K562 (cell line): ENCODE measurements at regions not wholly inside any gene's neighbourhood (a gene's known extent, or its start where the extent isn't known, plus 50 kb on each side); places are given as distances from the start of the nearest gene placed in this dataset.

ENCODE experiments used
- ATAC-seq: fragments of 200-7000 bp; cut with Tn5 transposase; 3 replicates; pipeline ENCODE4 v1.9.1; 2020; ENCODE audit warnings: moderate library complexity
- BruUV-seq: library from RNA; stranded (reverse); fragments of 400-500 nt; replicated peaks from 2 replicates; lab custom pipeline; 2021; lab: Mats Ljungman, UMichigan
- CTCF ChIA-PET: fragments of 300-600 bp; formaldehyde crosslinking; extraction: SDS; loops from one replicate; lab custom pipeline; 2021; ENCODE audit warnings: low intra/inter-chr PET ratio; lab: Yijun Ruan, JAX
- POLR2A ChIA-PET: fragments of 300-600, 350-650 bp; sonication (Branson Sonifier 250); formaldehyde crosslinking; extraction: SDS; loops from one replicate; lab custom pipeline; 2021; ENCODE audit warnings: antibody characterized with exemption, inconsistent platforms; lab: Yijun Ruan, JAX
- DNase-seq, 4 experiments: peaks; one replicate each; pipeline versions ENCODE4 v3.0.0 to v3.0.0-alpha.2; 2011 to 2018; ENCODE audit warnings: low spot score in 3 of 4, mixed read lengths in 3 of 4; ENCODE audit errors: extremely low read depth in 1 of 4
- FAIRE-seq: peaks from 2 replicates; lab custom pipeline; 2011; peaks lifted over from hg19 to GRCh38; lab: Jason Lieb, UNC
- H2AFZ ChIP-seq: 2 replicates; pipeline ENCODE4 v1.6.0; 2011; ENCODE audit warnings: low read depth, low read length, control low read depth, inconsistent platforms
- H3K27ac ChIP-seq: fragments of 200-600 bp; 3 replicates; pipeline ENCODE4 v1.8.0; 2011; ENCODE audit warnings: low read depth, mild to moderate bottlenecking, control low read depth, inconsistent platforms, low read length, moderate library complexity, mixed read lengths; ENCODE audit errors: extremely low read depth
- H3K27me3 ChIP-seq, 2 experiments: fragments of 300-600 bp in 1 of 2; 2 replicates in 1 of 2; 3 replicates in 1 of 2; pipeline versions ENCODE4 v1.6.0 to v1.8.0; 2011; ENCODE audit warnings: inconsistent platforms in 2 of 2, low read length in 2 of 2, mild to moderate bottlenecking in 1 of 2, mixed read lengths in 1 of 2, moderate library complexity in 1 of 2; ENCODE audit not compliant: control insufficient read depth in 2 of 2, insufficient read depth in 2 of 2
- H3K36me3 ChIP-seq: fragments of 300-600 bp; 3 replicates; pipeline ENCODE4 v1.8.0; 2011; ENCODE audit warnings: mild to moderate bottlenecking, low read length, inconsistent platforms; ENCODE audit not compliant: control insufficient read depth, insufficient read depth
- H3K4me1 ChIP-seq, 2 experiments: fragments of 200-600 bp in 1 of 2; replicated peaks in 1 of 2; 2 replicates in 1 of 2; 3 replicates in 1 of 2; pipeline versions ENCODE4 v1.5.1 to v1.8.0; 2011; ENCODE audit warnings: inconsistent platforms in 2 of 2, low read length in 2 of 2, mild to moderate bottlenecking in 1 of 2, mixed read lengths in 1 of 2, moderate library complexity in 1 of 2; ENCODE audit not compliant: control insufficient read depth in 2 of 2, insufficient read depth in 2 of 2
- H3K4me2 ChIP-seq: 2 replicates; pipeline ENCODE4 v1.6.1; 2011; ENCODE audit warnings: low read length, control low read depth, inconsistent platforms, mixed read lengths; ENCODE audit not compliant: insufficient read depth
- H3K4me3 ChIP-seq: fragments of 200-600 bp; sonication (generic), shearing (Covaris generic); 2 replicates; pipeline ENCODE4 v1.5.1; 2016; ENCODE audit warnings: control low read depth, inconsistent platforms
- H3K79me2 ChIP-seq: fragments of 200-600 bp; 3 replicates; pipeline ENCODE4 v1.8.0; 2011; ENCODE audit warnings: low read length, inconsistent platforms; ENCODE audit not compliant: control insufficient read depth, insufficient read depth
- H3K9ac ChIP-seq, 2 experiments: 2 replicates each; pipeline versions ENCODE4 v1.6.0 to v1.6.1; 2011; ENCODE audit warnings: low read depth in 2 of 2, low read length in 2 of 2, control low read depth in 1 of 2, inconsistent platforms in 1 of 2, mild to moderate bottlenecking in 1 of 2, mixed read lengths in 1 of 2; ENCODE audit not compliant: insufficient read depth in 1 of 2
- H3K9me1 ChIP-seq: one replicate; pipeline ENCODE4 v1.6.0; 2011; ENCODE audit warnings: inconsistent platforms, mild to moderate bottlenecking, low read length, moderate library complexity; ENCODE audit not compliant: control insufficient read depth, insufficient read depth
- H3K9me3 ChIP-seq: replicated peaks from 2 replicates; pipeline ENCODE4 v1.5.1; 2011; ENCODE audit warnings: low read depth, low read length, inconsistent platforms; ENCODE audit not compliant: control insufficient read depth, insufficient read depth
- H4K20me1 ChIP-seq: replicated peaks from 2 replicates; pipeline ENCODE4 v1.6.1; 2011; ENCODE audit warnings: low read length, inconsistent platforms, mixed read lengths; ENCODE audit not compliant: control insufficient read depth, insufficient read depth
- BRCA1 ChIP-seq, 2 experiments: fragments of 450-650 bp in 1 of 2; sonication (generic) in 1 of 2; formaldehyde crosslinking in 1 of 2; IDR thresholded peaks; 2 replicates each; pipeline versions ENCODE4 v1.5.0 to v1.6.1; 2017 to 2020; ENCODE audit warnings: mild to moderate bottlenecking in 1 of 2, missing genetic modification reagents in 1 of 2
- CAMTA2 ChIP-seq: fragments of 250-450 bp; sonication (Bioruptor Pico); conservative IDR thresholded peaks from 2 replicates; pipeline ENCODE4 v1.5.1; 2022
- CBX1 ChIP-seq: sonication (generic); IDR thresholded peaks from 2 replicates; pipeline ENCODE4 v1.6.1; 2016; ENCODE audit warnings: antibody characterized with exemption, low read depth, mild to moderate bottlenecking
- CBX3 ChIP-seq, 2 experiments: IDR thresholded peaks; 1 replicate in 1 of 2; 2 replicates in 1 of 2; pipeline ENCODE4 v1.6.1; 2012; ENCODE audit warnings: inconsistent platforms in 2 of 2, low read length in 2 of 2, borderline replicate concordance in 1 of 2, control low read depth in 1 of 2
- DACH1 ChIP-seq: fragments of 450-650 bp; IDR thresholded peaks from 2 replicates; pipeline ENCODE4 v1.6.1; 2018; ENCODE audit not compliant: partially characterized antibody
- EP300 ChIP-seq: IDR thresholded peaks from 2 replicates; pipeline ENCODE4 v1.6.1; 2012; ENCODE audit warnings: low read length, improper control_type of control experiment
- HMG20A ChIP-seq: fragments of 450-650 bp; formaldehyde crosslinking; conservative IDR thresholded peaks from 2 replicates; pipeline ENCODE4 v1.4.0; 2020; ENCODE audit warnings: mild to moderate bottlenecking, mixed read lengths
- LCOR ChIP-seq: sonication (generic); formaldehyde crosslinking; IDR thresholded peaks from 2 replicates; pipeline ENCODE4 v1.8.0; 2022; ENCODE audit warnings: mild to moderate bottlenecking, missing genetic modification reagents
- NFIX ChIP-seq: fragments of 250-450 bp; sonication (Bioruptor Pico); IDR thresholded peaks from 2 replicates; pipeline ENCODE4 v1.4.0; 2020; ENCODE audit warnings: low read depth, mild to moderate bottlenecking, moderate library complexity
- RBM22 ChIP-seq: fragments of 200-400 bp; formaldehyde crosslinking; IDR thresholded peaks from 2 replicates; pipeline ENCODE4 v1.6.1; 2018; ENCODE audit warnings: low read length, low read depth; ENCODE audit not compliant: poor library complexity, severe bottlenecking
- SP1 ChIP-seq: sonication (generic); formaldehyde crosslinking; IDR thresholded peaks from 2 replicates; pipeline ENCODE4 v1.8.1; 2022; ENCODE audit warnings: mild to moderate bottlenecking, missing genetic modification reagents
- SUPT5H ChIP-seq: fragments of 450-650 bp; IDR thresholded peaks from 2 replicates; pipeline ENCODE4 v1.6.1; 2016
- ZNF133 ChIP-seq: fragments of 250-450 bp; sonication (Bioruptor Pico); IDR thresholded peaks from 2 replicates; pipeline ENCODE4 v1.4.0; 2020; ENCODE audit warnings: mild to moderate bottlenecking
- ZNF282 ChIP-seq: sonication (generic); formaldehyde crosslinking; IDR thresholded peaks from 2 replicates; pipeline ENCODE4 v1.8.1; 2023; ENCODE audit warnings: missing genetic modification reagents
- ZNF41 ChIP-seq: fragments of 250-450 bp; sonication (Bioruptor Pico); conservative IDR thresholded peaks from 2 replicates; pipeline ENCODE4 v1.4.0; 2020; ENCODE audit warnings: mild to moderate bottlenecking
- ZNF668 ChIP-seq: fragments of 250-450 bp; sonication (Bioruptor Pico); IDR thresholded peaks from 2 replicates; pipeline ENCODE4 v1.8.0; 2022; ENCODE audit warnings: mild to moderate bottlenecking, inconsistent platforms
- ZNF785 ChIP-seq: fragments of 250-450 bp; sonication (Bioruptor Pico); IDR thresholded peaks from 2 replicates; pipeline ENCODE4 v1.4.0; 2020; ENCODE audit warnings: mild to moderate bottlenecking
- WGBS: fragments of 100-300 bp; shearing (Covaris generic); methylation state at CpG from one replicate; pipeline ENCODE4 v1.1.6; 2016; ENCODE audit warnings: low coverage, mixed read lengths; ENCODE audit not compliant: insufficient coverage; ENCODE audit errors: missing lambda C conversion rate; 5-methylcytosine and 5-hydroxymethylcytosine counted together
- in situ Hi-C: fragments of 300-500 bp; cut with MboI; formaldehyde crosslinking; loops from 4 replicates; pipeline ENCODE4 v1.15.0; 2018; ENCODE audit warnings: inconsistent platforms, mixed read lengths
- intact Hi-C: fragments of 100-400 bp; cut with micrococcal nuclease; formaldehyde crosslinking; loops from 2 replicates; pipeline ENCODE4 v1.14.2; 2022
- TF ChIP-seq, protein P1 (sequence below): fragments of 450-650 bp; IDR thresholded peaks from 2 replicates; pipeline ENCODE4 v1.6.1; 2016; ENCODE audit warnings: antibody characterized with exemption
- TF ChIP-seq, protein P2 (sequence below): fragments of 450-650 bp; IDR thresholded peaks from 2 replicates; pipeline ENCODE4 v1.6.1; 2017; ENCODE audit warnings: antibody characterized with exemption

- TF ChIP-seq, protein P1, sequence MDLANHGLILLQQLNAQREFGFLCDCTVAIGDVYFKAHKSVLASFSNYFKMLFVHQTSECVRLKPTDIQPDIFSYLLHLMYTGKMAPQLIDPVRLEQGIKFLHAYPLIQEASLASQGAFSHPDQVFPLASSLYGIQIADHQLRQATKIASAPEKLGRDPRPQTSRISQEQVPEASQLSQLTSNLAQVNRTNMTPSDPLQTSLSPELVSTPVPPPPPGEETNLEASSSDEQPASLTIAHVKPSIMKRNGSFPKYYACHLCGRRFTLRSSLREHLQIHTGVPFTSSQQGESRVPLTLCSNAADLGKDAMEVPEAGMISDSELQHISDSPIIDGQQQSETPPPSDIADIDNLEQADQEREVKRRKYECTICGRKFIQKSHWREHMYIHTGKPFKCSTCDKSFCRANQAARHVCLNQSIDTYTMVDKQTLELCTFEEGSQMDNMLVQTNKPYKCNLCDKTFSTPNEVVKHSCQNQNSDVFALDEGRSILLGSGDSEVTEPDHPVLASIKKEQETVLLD: no peak
- no peak for TF ChIP-seq NFIX
- no peak for TF ChIP-seq RBM22
- TF ChIP-seq ZNF785: no peak
- TF ChIP-seq HMG20A: no peak
- TF ChIP-seq CAMTA2 (CRISPR knock-in tag): no peak
- TF ChIP-seq, protein P2, sequence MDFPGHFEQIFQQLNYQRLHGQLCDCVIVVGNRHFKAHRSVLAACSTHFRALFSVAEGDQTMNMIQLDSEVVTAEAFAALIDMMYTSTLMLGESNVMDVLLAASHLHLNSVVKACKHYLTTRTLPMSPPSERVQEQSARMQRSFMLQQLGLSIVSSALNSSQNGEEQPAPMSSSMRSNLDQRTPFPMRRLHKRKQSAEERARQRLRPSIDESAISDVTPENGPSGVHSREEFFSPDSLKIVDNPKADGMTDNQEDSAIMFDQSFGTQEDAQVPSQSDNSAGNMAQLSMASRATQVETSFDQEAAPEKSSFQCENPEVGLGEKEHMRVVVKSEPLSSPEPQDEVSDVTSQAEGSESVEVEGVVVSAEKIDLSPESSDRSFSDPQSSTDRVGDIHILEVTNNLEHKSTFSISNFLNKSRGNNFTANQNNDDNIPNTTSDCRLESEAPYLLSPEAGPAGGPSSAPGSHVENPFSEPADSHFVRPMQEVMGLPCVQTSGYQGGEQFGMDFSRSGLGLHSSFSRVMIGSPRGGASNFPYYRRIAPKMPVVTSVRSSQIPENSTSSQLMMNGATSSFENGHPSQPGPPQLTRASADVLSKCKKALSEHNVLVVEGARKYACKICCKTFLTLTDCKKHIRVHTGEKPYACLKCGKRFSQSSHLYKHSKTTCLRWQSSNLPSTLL: no peak
- TF ChIP-seq LCOR: no peak
- no peak for TF ChIP-seq ZNF41 (CRISPR knock-in tag)
- TF ChIP-seq EP300: no peak
- no peak for TF ChIP-seq ZNF282
- no peak for TF ChIP-seq ZNF668 (CRISPR knock-in tag)
- TF ChIP-seq CBX1: no peak
- TF ChIP-seq CBX3 (IDR thresholded peaks at IDR 0.05; ENCODE audit: borderline replicate concordance in 1 of 2, low read length in 2 of 2): no peak
- TF ChIP-seq SP1 (CRISPR knock-in tag): no peak
- TF ChIP-seq SUPT5H: no peak
- TF ChIP-seq DACH1: no peak
- TF ChIP-seq BRCA1 (IDR thresholded peaks at IDR 0.05): no peak
- TF ChIP-seq BRCA1 (CRISPR knock-in tag; IDR thresholded peaks at IDR 0.05): no peak
- no peak for TF ChIP-seq ZNF133
- intact Hi-C loops (no loop called here), in situ Hi-C loops (no loop called here)
- no peaks in the 10 kb centered on the region for H3K27me3 ChIP-seq
- H3K4me3 ChIP-seq: no peak overlapping the region
- H3K9me1 ChIP-seq: no peaks in the 10 kb centered on the region
- no peak for ATAC-seq
- no peak overlapping the region for H3K4me2 ChIP-seq
- no peaks in the 10 kb centered on the region for H4K20me1 ChIP-seq
- 1% methylated on average over 5 of the region's 5 CpGs for WGBS
- no peak for DNase-seq
- no peaks in the 10 kb centered on the region for H3K4me1 ChIP-seq
- CTCF ChIA-PET: no interaction called here
- POLR2A ChIA-PET: interaction anchor here (0.8 kb wide), 1 partner anchor 30 kb away, joined by 3 read pairs; no protein-coding TSS in a partner anchor
- H3K36me3 ChIP-seq: no peaks in the 10 kb centered on the region
- no peaks in the 10 kb centered on the region for H3K79me2 ChIP-seq
- H3K9ac ChIP-seq: no peak overlapping the region
- H2AFZ ChIP-seq: no peak overlapping the region
- H3K9me3 ChIP-seq: no peaks in the 10 kb centered on the region; the same call in 1 of the 2 replicates
- H3K27ac ChIP-seq: no peak overlapping the region
- BruUV-seq: no TSS peak
- FAIRE-seq: no peak
Observed at GRCh38 chr10:62692085-62692484, 112.4 kb upstream of the ADO start.
